ENCODE measurements at regions not wholly inside any gene's neighbourhood (a gene's known extent, or its start where the extent isn't known, plus 50 kb on each side); places are given as distances from the start of the nearest gene placed in this dataset.
"Not testable (repeated sequence)": the region's sequence is repeated elsewhere in the genome, so short reads cannot be mapped to it uniquely, and the experiment has no call there.

DNA sequence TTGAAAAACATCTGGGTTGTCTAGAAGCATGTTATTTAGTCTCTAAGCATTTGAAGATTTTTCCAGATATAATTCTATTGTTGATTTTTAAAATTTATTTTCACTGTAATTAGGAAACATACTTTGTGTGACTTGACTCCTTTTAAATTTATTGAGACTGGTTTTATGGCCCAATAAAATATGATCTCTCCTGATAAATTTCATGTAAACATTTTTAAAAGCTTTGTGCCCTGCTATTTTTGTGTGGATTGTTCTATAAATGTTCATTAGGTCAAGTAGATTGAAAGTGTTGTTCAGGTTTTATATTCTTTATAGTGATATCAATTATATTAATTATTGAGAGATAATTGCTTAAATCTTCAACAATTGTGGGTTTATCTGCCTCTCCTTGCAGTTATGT, 105.4 kb downstream of the RFX6 start:
- no peaks in the 10 kb centered on the region for H3K27me3 Mint-ChIP-seq (ENCODE audit: low read depth)
- ATAC-seq: no peak
- ChIA-PET POLR2A (no interaction called here), CTCF (no interaction called here)
- no peak overlapping the region for H3K27ac Mint-ChIP-seq
- H3K4me3 Mint-ChIP-seq: no peak overlapping the region
- no peaks in the 10 kb centered on the region for H3K36me3 Mint-ChIP-seq (ENCODE audit: low read depth)
- H3K4me1 Mint-ChIP-seq (ENCODE audit: low read depth): no peaks in the 10 kb centered on the region
- H3K9me3 Mint-ChIP-seq (ENCODE audit: insufficient read depth): peaks cover 4% of the 10 kb centered on the region
- DNase-seq: no peak

DNA sequence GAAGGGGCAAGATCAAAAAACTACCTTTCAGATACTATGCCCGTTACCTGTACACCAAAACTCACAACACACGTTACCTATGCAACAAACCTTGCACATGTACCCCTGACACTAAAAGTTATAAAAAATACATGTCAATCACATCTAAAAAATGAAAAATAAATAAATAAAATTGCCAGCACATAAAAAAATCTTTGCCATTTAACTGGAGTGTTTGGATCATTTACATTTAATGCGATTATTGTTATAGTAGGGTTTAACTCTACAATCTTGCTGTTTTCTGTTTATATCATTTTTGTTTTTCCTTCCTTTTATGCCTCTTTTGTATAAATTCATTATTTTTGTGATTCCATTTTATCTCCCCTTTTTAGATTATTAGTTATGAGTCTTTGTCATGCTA, 106.3 kb downstream of the RFX6 start:
- H3K36me3 Mint-ChIP-seq (ENCODE audit: low read depth): no peaks in the 10 kb centered on the region

DNA sequence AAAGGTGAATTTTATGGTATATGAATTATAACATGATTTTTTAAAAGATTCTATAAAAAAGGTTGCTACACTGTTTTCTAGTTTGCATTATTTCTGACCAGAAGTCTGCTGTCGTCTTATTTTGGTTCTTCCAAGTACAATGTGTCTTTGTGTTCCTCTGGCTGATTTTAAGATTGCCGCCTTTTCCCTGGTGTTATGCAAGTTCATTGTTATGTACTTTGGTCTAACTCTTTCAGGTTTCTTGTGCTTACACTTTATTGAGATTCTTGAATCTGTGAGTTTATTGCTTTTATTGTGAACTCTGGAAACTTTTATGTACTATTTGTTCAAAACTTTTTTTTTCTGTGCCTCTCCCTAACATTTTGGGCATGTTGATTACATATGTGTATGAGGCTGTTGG, 109.8 kb downstream of the RFX6 start:
- CTCF ChIA-PET: no interaction called here
- H3K9me3 Mint-ChIP-seq (ENCODE audit: insufficient read depth): peaks cover 4% of the 10 kb centered on the region
- H3K27ac Mint-ChIP-seq: no peak overlapping the region
- H3K36me3 Mint-ChIP-seq (ENCODE audit: low read depth): no peaks in the 10 kb centered on the region
- no peaks in the 10 kb centered on the region for H3K27me3 Mint-ChIP-seq (ENCODE audit: low read depth)
- DNase-seq (no peak), ATAC-seq (no peak)
- H3K4me3 Mint-ChIP-seq: no peak overlapping the region
- H3K4me1 Mint-ChIP-seq (ENCODE audit: low read depth): no peaks in the 10 kb centered on the region
- POLR2A ChIA-PET: no interaction called here

More for the DNA sequence above, 106.3 kb downstream of the RFX6 start:
- CTCF ChIA-PET: no interaction called here
- POLR2A ChIA-PET: no interaction called here
- no peak for DNase-seq
- ATAC-seq: no peak
- Mint-ChIP-seq H3K9me3 (ENCODE audit: insufficient read depth) (peaks cover 4% of the 10 kb centered on the region), H3K27me3 (ENCODE audit: low read depth) (no peaks in the 10 kb centered on the region), H3K4me3 (no peak overlapping the region), H3K4me1 (ENCODE audit: low read depth) (no peaks in the 10 kb centered on the region), H3K27ac (no peak overlapping the region)

- CTCF ChIA-PET: no interaction called here
- H3K27ac Mint-ChIP-seq: no peak overlapping the region
- H3K36me3 Mint-ChIP-seq (ENCODE audit: low read depth): no peaks in the 10 kb centered on the region
- DNase-seq (no peak), ATAC-seq (no peak)
- no peak overlapping the region for H3K4me3 Mint-ChIP-seq
- no peaks in the 10 kb centered on the region for H3K4me1 Mint-ChIP-seq (ENCODE audit: low read depth)
- POLR2A ChIA-PET: no interaction called here
- H3K9me3 Mint-ChIP-seq (ENCODE audit: insufficient read depth): no peaks in the 10 kb centered on the region
- no peaks in the 10 kb centered on the region for H3K27me3 Mint-ChIP-seq (ENCODE audit: low read depth)
Measured at GRCh38 chr6:116990679-116991078, 113.6 kb downstream of the RFX6 start.

DNA sequence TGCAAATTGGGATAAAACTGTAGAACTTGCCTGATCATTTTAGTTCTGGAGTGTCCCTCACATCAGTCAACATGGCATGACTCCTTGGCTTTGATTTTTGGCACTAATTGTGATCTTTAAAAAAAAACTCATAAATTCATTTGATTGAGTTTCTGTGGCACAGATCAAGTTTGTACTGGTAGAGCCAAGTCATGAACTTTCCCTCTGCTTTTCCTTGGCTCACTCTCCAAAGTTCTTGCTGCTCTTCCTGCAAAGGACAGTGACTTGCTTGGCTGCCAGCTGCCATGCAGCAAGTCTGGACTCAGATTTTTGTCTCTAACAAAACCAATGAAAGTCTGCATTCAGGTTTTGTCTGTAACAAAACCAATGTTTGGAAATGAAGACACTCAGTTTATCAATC, 115.5 kb downstream of the RFX6 start:
- Mint-ChIP-seq H3K4me3 (no peak overlapping the region), H3K4me1 (ENCODE audit: low read depth) (no peaks in the 10 kb centered on the region), H3K27me3 (ENCODE audit: low read depth) (no peaks in the 10 kb centered on the region), H3K36me3 (ENCODE audit: low read depth) (no peaks in the 10 kb centered on the region), H3K27ac (no peak overlapping the region), H3K9me3 (ENCODE audit: insufficient read depth) (no peaks in the 10 kb centered on the region)
- CTCF ChIA-PET: no interaction called here
- DNase-seq (no peak), ATAC-seq (no peak)
- POLR2A ChIA-PET: no interaction called here

- ChIA-PET POLR2A (no interaction called here), CTCF (no interaction called here)
- DNase-seq: no peak
- no peaks in the 10 kb centered on the region for H3K4me1 Mint-ChIP-seq (ENCODE audit: low read depth)
- ATAC-seq: no peak
- H3K36me3 Mint-ChIP-seq (ENCODE audit: low read depth): no peaks in the 10 kb centered on the region
- H3K27me3 Mint-ChIP-seq (ENCODE audit: low read depth): no peaks in the 10 kb centered on the region
- H3K9me3 Mint-ChIP-seq (ENCODE audit: insufficient read depth): no peaks in the 10 kb centered on the region
- no peak overlapping the region for H3K27ac Mint-ChIP-seq
- H3K4me3 Mint-ChIP-seq: no peak overlapping the region
Measured at GRCh38 chr6:116994447-116994846, 117.4 kb downstream of the RFX6 start.

DNA sequence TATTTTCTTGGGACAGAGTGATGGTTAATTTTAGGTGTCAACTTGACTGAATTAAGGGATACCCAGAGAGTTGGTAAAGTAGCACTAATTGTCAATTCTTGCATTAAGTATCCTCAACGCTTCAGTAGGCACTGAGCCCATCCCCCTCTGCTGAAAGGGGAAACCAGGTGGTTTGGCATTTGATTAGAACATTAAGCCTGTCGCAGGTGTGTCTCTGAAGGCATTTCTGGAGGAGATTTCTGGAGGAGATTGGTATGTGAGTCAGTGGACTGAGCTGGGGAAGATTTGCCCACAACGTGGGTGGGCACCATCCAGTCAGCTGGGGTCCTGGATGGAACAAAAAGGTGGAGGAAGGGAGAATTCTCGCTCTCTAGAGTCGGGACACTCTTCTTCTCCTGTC, 119.8 kb downstream of the RFX6 start:
- Mint-ChIP-seq H3K36me3 (ENCODE audit: low read depth) (no peaks in the 10 kb centered on the region), H3K27ac (no peak overlapping the region), H3K4me1 (ENCODE audit: low read depth) (no peaks in the 10 kb centered on the region), H3K4me3 (no peak overlapping the region), H3K27me3 (ENCODE audit: low read depth) (no peaks in the 10 kb centered on the region), H3K9me3 (ENCODE audit: insufficient read depth) (no peaks in the 10 kb centered on the region)
- CTCF ChIA-PET: no interaction called here
- POLR2A ChIA-PET: no interaction called here
- ATAC-seq (no peak), DNase-seq (no peak)

DNA sequence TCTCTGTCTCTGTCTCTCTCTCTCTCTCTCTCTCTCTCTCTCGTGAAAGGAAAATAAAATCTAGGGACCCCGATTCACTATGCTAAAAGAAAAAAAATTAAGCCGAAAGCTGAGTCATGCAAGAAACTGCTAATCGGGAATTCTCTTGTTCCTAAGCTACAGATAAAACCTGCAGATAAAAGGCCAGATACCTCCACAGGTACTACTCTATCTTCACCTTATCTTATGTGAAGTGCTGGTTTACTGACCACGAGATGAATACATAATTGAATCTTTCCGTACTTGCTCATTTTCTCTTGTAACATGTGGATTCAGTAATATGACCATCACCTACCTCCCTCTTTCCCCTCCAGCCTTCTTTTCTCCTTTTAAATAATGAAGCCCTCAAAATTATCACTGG, 120.5 kb downstream of the RFX6 start:
- Mint-ChIP-seq H3K4me3 (no peak overlapping the region), H3K9me3 (ENCODE audit: insufficient read depth) (no peaks in the 10 kb centered on the region)

DNA sequence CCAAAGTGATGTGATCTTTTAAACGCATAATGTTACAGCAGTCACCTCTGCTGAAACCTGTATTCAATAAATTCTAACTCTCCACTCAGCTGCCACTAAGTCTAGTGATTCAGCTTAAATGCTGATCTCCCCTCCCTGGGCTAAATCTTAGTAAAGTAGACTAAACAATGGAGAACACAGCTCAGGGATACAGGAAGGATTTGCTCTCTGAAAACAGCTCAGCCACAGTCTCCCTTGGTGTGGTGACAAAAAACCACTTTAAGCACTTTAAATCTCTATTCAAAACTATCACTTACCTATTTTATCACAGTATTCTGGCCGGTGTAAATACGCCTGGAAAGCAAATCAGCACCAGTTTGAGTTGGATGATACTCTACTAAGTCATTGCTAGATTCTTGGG, 130.6 kb downstream of the RFX6 start:
- DNase-seq: no peak
- ChIA-PET CTCF (no interaction called here), POLR2A (no interaction called here)
- Mint-ChIP-seq H3K27ac (no peak overlapping the region), H3K9me3 (ENCODE audit: insufficient read depth) (no peaks in the 10 kb centered on the region), H3K36me3 (ENCODE audit: low read depth) (no peaks in the 10 kb centered on the region), H3K4me1 (ENCODE audit: low read depth) (no peaks in the 10 kb centered on the region), H3K4me3 (no peak overlapping the region), H3K27me3 (ENCODE audit: low read depth) (no peaks in the 10 kb centered on the region)
- no peak for ATAC-seq

More for the DNA sequence above, 120.5 kb downstream of the RFX6 start:
- Mint-ChIP-seq H3K27ac (no peak overlapping the region), H3K27me3 (ENCODE audit: low read depth) (no peaks in the 10 kb centered on the region), H3K36me3 (ENCODE audit: low read depth) (no peaks in the 10 kb centered on the region), H3K4me1 (ENCODE audit: low read depth) (no peaks in the 10 kb centered on the region)
- ChIA-PET CTCF (no interaction called here), POLR2A (no interaction called here)
- ATAC-seq (no peak), DNase-seq (no peak)

- no peaks in the 10 kb centered on the region for H3K36me3 Mint-ChIP-seq (ENCODE audit: low read depth)
- ATAC-seq (no peak), DNase-seq (no peak)
- no peak overlapping the region for H3K4me3 Mint-ChIP-seq
- H3K27ac Mint-ChIP-seq: no peak overlapping the region
- ChIA-PET CTCF (no interaction called here), POLR2A (no interaction called here)
- H3K9me3 Mint-ChIP-seq (ENCODE audit: insufficient read depth): peaks cover 7% of the 10 kb centered on the region
- H3K27me3 Mint-ChIP-seq (ENCODE audit: low read depth): no peaks in the 10 kb centered on the region
- H3K4me1 Mint-ChIP-seq (ENCODE audit: low read depth): no peaks in the 10 kb centered on the region
Measured at GRCh38 chr6:117008618-117009017, 131.6 kb downstream of the RFX6 start.

DNA sequence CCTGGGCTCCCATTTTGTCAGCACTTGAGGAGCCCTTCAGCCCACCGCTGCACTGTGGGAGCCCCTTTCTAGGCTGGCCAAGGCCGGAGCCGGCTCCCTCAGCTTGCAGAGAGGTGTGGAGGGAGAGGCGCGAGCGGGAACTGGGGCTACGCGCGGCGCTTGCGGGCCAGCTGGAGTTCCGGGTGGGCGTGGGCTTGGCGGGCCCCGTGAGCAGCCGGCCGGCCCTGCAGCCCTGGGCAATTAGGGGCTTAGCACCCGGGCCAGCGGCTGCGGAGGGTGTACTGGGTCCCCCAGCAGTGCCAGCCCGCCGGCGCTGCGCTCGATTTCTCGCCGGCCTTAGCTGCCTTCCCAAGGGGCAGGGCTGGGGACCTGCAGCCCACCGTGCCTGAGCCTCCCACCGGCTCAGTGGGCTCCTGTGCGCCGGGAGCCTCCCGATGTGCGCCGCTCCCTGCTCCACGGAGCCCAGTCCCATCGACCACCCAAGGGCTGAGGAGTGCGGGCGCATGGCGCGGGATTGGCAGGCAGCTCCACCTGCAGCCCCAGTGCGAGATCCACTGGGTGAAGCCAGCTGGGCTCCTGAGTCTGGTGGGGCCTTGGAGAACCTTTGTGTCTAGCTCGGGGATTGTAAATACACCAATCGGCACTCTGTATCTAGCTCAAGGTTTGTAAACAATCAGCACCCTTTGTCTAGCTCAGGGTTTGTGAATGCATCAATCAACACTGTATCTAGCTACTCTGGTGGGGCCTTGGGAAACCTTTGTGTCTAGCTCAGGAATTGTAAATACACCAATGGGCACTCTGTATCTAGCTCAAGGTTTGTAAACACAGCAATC, 137.8 kb downstream of the RFX6 start:
- H3K36me3 Mint-ChIP-seq (ENCODE audit: low read depth); POLR2A ChIA-PET; CTCF ChIA-PET; H3K4me1 Mint-ChIP-seq (ENCODE audit: low read depth); H3K4me3 Mint-ChIP-seq; H3K27ac Mint-ChIP-seq; ATAC-seq; H3K27me3 Mint-ChIP-seq (ENCODE audit: low read depth); DNase-seq: not testable (repeated sequence)
- peaks cover 12% of the 10 kb centered on the region for H3K9me3 Mint-ChIP-seq (ENCODE audit: insufficient read depth)

DNA sequence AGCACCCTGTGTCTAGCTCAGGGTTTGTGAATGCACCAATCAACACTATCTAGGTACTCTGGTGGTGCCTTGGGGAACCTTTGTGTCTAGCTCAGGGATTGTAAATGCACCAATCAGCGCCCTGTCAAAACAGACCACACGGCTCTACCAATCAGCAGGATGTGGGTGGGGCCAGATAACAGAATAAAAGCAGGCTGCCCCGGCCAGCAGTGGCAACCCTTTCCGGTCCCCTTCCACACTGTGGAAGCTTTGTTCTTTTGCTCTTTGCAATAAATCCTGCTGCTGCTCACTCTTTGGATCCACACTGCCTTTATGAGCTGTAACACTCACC, 138.4 kb downstream of the RFX6 start:
- H3K27me3 Mint-ChIP-seq (ENCODE audit: low read depth); H3K4me3 Mint-ChIP-seq; ATAC-seq; H3K36me3 Mint-ChIP-seq (ENCODE audit: low read depth); H3K4me1 Mint-ChIP-seq (ENCODE audit: low read depth); POLR2A ChIA-PET; H3K27ac Mint-ChIP-seq; CTCF ChIA-PET; DNase-seq: not testable (repeated sequence)
- peaks cover 12% of the 10 kb centered on the region for H3K9me3 Mint-ChIP-seq (ENCODE audit: insufficient read depth)

DNA sequence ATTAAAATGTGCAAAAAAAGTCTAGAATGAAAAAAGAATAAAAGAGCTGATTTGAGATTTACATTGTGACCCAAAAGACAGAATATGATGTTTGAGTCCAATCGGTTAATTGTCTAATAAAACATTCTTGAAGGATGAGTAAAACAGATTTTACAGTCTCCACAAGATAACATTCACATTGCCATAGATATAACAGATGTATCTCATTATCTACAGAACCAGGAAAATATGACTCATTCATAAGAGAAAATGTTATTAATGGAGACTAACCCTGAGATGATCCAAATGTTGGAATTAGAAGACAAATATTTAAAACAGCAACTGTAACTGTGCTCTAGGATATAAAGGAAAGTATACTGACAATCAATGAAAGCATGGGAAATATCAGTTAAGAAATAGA, 141.7 kb downstream of the RFX6 start:
- Mint-ChIP-seq H3K4me3 (no peak overlapping the region), H3K27ac (no peak overlapping the region), H3K36me3 (ENCODE audit: low read depth) (no peaks in the 10 kb centered on the region), H3K4me1 (ENCODE audit: low read depth) (no peaks in the 10 kb centered on the region), H3K27me3 (ENCODE audit: low read depth) (no peaks in the 10 kb centered on the region), H3K9me3 (ENCODE audit: insufficient read depth) (peaks cover 4% of the 10 kb centered on the region)
- DNase-seq (no peak), ATAC-seq (no peak)
- ChIA-PET CTCF (no interaction called here), POLR2A (no interaction called here)
